ENCODE measurements at regions not wholly inside any gene's neighbourhood (a gene's known extent, or its start where the extent isn't known, plus 50 kb on each side); places are given as distances from the start of the nearest gene placed in this dataset.

- no peak for DNase-seq (ENCODE audit: low spot score, unreplicated experiment)
- H3K4me1 Mint-ChIP-seq (ENCODE audit: low read depth) = no peaks in the 10 kb centered on the region
- no peaks in the 10 kb centered on the region for H3K36me3 Mint-ChIP-seq (ENCODE audit: insufficient read depth)
- peaks cover 9% of the 10 kb centered on the region for H3K9me3 Mint-ChIP-seq (ENCODE audit: low read depth)
- no peaks in the 10 kb centered on the region for H3K27me3 Mint-ChIP-seq
- TF ChIP-seq, protein P1, sequence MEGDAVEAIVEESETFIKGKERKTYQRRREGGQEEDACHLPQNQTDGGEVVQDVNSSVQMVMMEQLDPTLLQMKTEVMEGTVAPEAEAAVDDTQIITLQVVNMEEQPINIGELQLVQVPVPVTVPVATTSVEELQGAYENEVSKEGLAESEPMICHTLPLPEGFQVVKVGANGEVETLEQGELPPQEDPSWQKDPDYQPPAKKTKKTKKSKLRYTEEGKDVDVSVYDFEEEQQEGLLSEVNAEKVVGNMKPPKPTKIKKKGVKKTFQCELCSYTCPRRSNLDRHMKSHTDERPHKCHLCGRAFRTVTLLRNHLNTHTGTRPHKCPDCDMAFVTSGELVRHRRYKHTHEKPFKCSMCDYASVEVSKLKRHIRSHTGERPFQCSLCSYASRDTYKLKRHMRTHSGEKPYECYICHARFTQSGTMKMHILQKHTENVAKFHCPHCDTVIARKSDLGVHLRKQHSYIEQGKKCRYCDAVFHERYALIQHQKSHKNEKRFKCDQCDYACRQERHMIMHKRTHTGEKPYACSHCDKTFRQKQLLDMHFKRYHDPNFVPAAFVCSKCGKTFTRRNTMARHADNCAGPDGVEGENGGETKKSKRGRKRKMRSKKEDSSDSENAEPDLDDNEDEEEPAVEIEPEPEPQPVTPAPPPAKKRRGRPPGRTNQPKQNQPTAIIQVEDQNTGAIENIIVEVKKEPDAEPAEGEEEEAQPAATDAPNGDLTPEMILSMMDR (IDR thresholded peaks at IDR 0.05; ENCODE audit: unreplicated experiment) = no peak
- no peak overlapping the region for H3K27ac Mint-ChIP-seq
- H3K4me3 Mint-ChIP-seq (ENCODE audit: low read depth) = no peak overlapping the region
Measured at GRCh38 chr10:90641731-90642130, 216.1 kb downstream of the HTR7 start.

- TF ChIP-seq, protein P1 (IDR thresholded peaks at IDR 0.05; ENCODE audit: unreplicated experiment) = no peak
- Mint-ChIP-seq H3K27me3 (no peaks in the 10 kb centered on the region), H3K36me3 (ENCODE audit: insufficient read depth) (no peaks in the 10 kb centered on the region), H3K4me3 (ENCODE audit: low read depth) (no peak overlapping the region), H3K4me1 (ENCODE audit: low read depth) (no peaks in the 10 kb centered on the region), H3K27ac (no peak overlapping the region), H3K9me3 (ENCODE audit: low read depth) (peaks cover 9% of the 10 kb centered on the region)
- DNase-seq (ENCODE audit: low spot score, unreplicated experiment) = no peak
Measured at GRCh38 chr10:90642136-90642535, 215.7 kb downstream of the HTR7 start.

DNA sequence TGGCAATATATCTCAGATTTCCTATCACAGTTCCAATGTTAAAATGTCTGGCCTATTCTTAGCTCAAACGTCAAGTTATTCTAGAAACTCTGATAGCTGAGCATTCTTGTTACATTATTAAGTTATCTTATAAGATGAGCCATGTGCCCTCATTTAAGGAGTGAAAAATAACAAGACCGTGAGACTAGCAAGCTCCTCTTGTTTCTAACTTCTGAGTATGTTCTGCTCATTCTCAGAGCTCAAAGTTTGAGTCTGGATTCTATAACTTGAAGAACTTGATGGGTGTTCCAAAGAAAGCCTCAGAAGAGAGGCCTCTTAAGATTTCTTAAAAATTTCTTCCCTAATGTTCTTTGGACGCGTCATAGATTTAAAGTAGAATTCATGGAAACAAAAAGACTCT, 215.2 kb downstream of the HTR7 start:
- Mint-ChIP-seq H3K4me3 (ENCODE audit: low read depth) (no peak overlapping the region), H3K27ac (no peak overlapping the region), H3K9me3 (ENCODE audit: low read depth) (peaks cover 9% of the 10 kb centered on the region), H3K4me1 (ENCODE audit: low read depth) (no peaks in the 10 kb centered on the region), H3K27me3 (no peaks in the 10 kb centered on the region), H3K36me3 (ENCODE audit: insufficient read depth) (no peaks in the 10 kb centered on the region)
- TF ChIP-seq, protein P1 (IDR thresholded peaks at IDR 0.05; ENCODE audit: unreplicated experiment) = no peak
- DNase-seq (ENCODE audit: low spot score, unreplicated experiment) = no peak

DNA sequence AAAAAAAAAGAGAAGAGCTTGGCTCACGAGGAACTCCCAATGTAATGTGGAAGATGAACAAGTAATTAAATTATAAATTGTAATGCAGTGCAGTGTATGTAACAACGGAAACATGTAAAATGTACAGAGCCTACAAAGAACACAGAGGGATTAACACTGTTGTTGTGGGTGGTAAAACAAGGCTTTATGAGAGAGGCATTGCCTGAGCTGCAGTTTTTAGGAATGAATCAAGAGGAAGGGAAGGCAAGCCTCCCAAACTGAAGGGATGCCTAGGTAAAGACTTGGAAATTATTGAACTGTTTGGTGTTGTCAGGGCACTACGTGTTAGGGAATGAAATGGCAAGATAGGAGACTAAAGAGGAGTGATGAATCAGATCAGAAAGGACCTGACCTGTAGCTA, 213.7 kb downstream of the HTR7 start:
- Mint-ChIP-seq H3K4me1 (ENCODE audit: low read depth) (no peaks in the 10 kb centered on the region), H3K27me3 (no peaks in the 10 kb centered on the region), H3K4me3 (ENCODE audit: low read depth) (no peak overlapping the region), H3K27ac (no peak overlapping the region), H3K36me3 (ENCODE audit: insufficient read depth) (no peaks in the 10 kb centered on the region), H3K9me3 (ENCODE audit: low read depth) (peaks cover 9% of the 10 kb centered on the region)
- DNase-seq (ENCODE audit: low spot score, unreplicated experiment) = no peak
- TF ChIP-seq, protein P1 (IDR thresholded peaks at IDR 0.05; ENCODE audit: unreplicated experiment) = no peak

- no peak for DNase-seq (ENCODE audit: low spot score, unreplicated experiment)
- Mint-ChIP-seq H3K4me1 (ENCODE audit: low read depth) (no peaks in the 10 kb centered on the region), H3K27ac (no peak overlapping the region), H3K4me3 (ENCODE audit: low read depth) (no peak overlapping the region), H3K27me3 (no peaks in the 10 kb centered on the region), H3K9me3 (ENCODE audit: low read depth) (peaks cover 7% of the 10 kb centered on the region), H3K36me3 (ENCODE audit: insufficient read depth) (no peaks in the 10 kb centered on the region)
- TF ChIP-seq, protein P1 (IDR thresholded peaks at IDR 0.05; ENCODE audit: unreplicated experiment) = no peak
Measured at GRCh38 chr10:90650858-90651257, 207.0 kb downstream of the HTR7 start.
